ENCODE measurements at regions not wholly inside any gene's neighbourhood (a gene's known extent, or its start where the extent isn't known, plus 50 kb on each side); places are given as distances from the start of the nearest gene placed in this dataset.

DNA sequence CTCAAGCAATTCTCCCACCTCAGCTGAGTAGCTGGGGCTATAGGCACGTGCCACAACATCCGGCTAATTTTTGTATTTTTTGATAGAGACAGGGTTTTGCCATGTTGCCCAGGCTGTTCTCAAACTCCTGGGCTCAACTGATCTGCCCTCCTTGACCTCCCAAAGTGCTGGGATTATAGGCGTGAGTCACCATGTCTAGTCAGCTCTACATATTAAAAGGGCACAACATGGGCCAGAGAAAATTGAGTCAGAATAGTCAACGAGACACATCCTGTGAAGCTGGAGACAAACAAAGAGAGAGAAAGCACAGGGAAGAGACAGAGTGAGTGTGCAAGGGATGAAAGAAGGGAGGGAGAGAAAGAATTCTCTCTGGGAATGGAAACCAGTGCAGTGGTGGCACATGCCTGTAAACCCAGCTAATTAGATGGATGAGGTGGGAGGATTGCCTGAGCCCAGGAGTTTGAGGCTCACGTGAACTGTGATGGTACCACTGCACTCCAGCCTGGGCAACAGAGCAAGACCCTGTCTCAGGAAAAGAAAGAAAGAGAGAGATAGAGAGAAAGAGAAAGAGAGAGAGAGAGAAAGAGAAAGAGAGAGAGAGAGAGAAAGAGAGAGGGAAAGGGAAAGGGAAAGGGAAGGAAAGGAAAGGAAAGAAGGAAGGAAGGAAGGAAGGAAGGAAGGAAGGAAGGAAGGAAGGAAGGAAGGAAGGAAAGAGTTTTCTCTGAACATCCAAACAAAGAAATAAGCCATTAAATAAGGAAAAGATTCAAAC lies 107.2 kb upstream of the SLC25A36 start:
- H3K9me3 Mint-ChIP-seq: no peaks in the 10 kb centered on the region

DNA sequence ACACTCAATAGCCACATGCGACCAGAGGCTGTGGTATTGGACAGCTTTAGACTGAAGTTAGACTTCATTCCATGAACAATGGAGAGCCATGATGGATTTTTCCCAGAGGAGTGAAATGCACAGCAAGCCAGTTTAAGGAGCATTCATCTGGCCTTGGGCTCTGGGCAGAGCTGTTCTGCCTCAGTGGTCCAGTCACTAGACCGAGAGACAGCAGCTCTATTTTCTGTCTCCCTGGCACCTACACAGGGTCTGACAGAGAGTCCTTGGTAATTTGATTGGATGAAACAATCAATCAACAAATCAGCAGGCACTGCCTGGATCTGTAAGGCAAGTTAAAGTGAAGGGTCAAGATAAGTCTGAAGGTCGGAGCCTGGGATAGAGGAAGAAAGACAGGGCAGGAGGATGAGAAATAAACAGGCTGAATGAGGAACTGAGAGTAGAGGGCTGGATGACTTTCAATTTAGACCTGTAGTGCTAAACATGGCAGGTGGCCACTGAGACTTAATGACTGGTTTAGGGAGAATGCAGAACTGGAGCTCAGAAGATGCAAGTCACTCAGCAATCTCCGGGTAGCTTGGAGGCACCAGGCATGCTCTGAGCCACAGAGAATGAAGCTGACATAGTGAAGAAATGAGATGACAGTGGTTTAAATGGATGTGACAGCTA lies 98.5 kb upstream of the SLC25A36 start:
- Mint-ChIP-seq H3K27ac (no peak overlapping the region), H3K4me3 (no peak overlapping the region), H3K9me3 (no peaks in the 10 kb centered on the region), H3K4me1 (ENCODE audit: low read depth) (peaks cover 14% of the 10 kb centered on the region), H3K36me3 (ENCODE audit: low read depth) (no peaks in the 10 kb centered on the region), H3K27me3 (no peaks in the 10 kb centered on the region)
- CTCF ChIA-PET: no interaction called here
- TF ChIP-seq, protein P1, sequence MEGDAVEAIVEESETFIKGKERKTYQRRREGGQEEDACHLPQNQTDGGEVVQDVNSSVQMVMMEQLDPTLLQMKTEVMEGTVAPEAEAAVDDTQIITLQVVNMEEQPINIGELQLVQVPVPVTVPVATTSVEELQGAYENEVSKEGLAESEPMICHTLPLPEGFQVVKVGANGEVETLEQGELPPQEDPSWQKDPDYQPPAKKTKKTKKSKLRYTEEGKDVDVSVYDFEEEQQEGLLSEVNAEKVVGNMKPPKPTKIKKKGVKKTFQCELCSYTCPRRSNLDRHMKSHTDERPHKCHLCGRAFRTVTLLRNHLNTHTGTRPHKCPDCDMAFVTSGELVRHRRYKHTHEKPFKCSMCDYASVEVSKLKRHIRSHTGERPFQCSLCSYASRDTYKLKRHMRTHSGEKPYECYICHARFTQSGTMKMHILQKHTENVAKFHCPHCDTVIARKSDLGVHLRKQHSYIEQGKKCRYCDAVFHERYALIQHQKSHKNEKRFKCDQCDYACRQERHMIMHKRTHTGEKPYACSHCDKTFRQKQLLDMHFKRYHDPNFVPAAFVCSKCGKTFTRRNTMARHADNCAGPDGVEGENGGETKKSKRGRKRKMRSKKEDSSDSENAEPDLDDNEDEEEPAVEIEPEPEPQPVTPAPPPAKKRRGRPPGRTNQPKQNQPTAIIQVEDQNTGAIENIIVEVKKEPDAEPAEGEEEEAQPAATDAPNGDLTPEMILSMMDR (IDR thresholded peaks at IDR 0.05): no peak
- intact Hi-C loops (cut with micrococcal nuclease): no loop called here
- no peak for DNase-seq
- POLR2A ChIA-PET: no interaction called here
- ATAC-seq: no peak

More for the DNA sequence above, 107.2 kb upstream of the SLC25A36 start:
- TF ChIP-seq, protein P1 (IDR thresholded peaks at IDR 0.05): no peak
- ChIA-PET POLR2A (no interaction called here), CTCF (no interaction called here)
- peaks cover 2% of the 10 kb centered on the region for H3K27me3 Mint-ChIP-seq
- H3K4me3 Mint-ChIP-seq: no peak overlapping the region
- DNase-seq (no peak), ATAC-seq (no peak)
- intact Hi-C loops (cut with micrococcal nuclease): no loop called here
- no peaks in the 10 kb centered on the region for H3K36me3 Mint-ChIP-seq (ENCODE audit: low read depth)
- no peak overlapping the region for H3K27ac Mint-ChIP-seq
- H3K4me1 Mint-ChIP-seq (ENCODE audit: low read depth): peaks cover 8% of the 10 kb centered on the region

DNA sequence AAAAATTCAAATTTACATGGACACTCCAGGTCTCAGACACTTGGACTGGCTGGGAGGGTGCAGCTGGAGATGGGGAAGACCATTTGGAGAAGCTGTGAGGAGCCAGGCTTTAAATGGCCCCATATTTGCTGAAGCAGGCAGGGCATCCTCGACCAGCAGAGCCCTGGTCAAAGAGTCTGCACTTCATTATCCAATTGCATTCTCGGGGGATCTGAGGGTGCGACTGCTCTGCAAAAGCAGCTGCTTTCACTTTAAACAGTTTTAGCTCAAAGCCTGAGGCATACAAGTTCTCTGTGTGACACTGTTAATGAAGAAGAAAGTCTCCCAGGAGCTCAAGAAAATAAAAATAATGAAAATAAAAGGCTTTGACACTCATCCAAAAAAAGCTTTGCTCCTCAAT lies 98.0 kb upstream of the SLC25A36 start:
- ChIA-PET POLR2A (no interaction called here), CTCF (no interaction called here)
- Mint-ChIP-seq H3K27me3 (no peaks in the 10 kb centered on the region), H3K4me1 (ENCODE audit: low read depth) (peaks cover 14% of the 10 kb centered on the region), H3K9me3 (no peaks in the 10 kb centered on the region), H3K27ac (no peak overlapping the region), H3K36me3 (ENCODE audit: low read depth) (no peaks in the 10 kb centered on the region), H3K4me3 (no peak overlapping the region)
- no peak for DNase-seq
- ATAC-seq: no peak
- TF ChIP-seq, protein P1 (IDR thresholded peaks at IDR 0.05): no peak
- intact Hi-C loops (cut with micrococcal nuclease): no loop called here

DNA sequence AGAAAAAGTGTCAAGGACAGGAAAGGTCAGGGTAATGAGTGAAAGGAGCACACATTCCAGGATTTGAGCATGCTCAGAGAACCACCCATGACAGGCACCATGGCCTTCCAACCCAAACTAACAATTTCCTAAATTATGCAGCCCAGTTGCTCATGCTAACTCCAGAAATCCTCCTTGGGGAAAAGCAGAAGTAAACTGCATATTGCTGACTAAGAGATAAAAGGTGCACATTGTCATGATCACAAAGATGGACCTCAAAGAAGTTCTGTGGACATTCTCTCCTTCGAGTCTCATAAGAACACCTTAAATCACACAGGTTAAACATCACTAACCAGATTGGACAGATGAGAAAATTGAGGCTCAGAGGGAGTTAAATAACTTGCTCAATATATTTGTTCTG lies 97.6 kb upstream of the SLC25A36 start:
- intact Hi-C loops (cut with micrococcal nuclease): no loop called here
- Mint-ChIP-seq H3K36me3 (ENCODE audit: low read depth) (no peaks in the 10 kb centered on the region), H3K27me3 (no peaks in the 10 kb centered on the region), H3K4me3 (no peak overlapping the region), H3K4me1 (ENCODE audit: low read depth) (peaks cover 14% of the 10 kb centered on the region), H3K27ac (no peak overlapping the region), H3K9me3 (no peaks in the 10 kb centered on the region)
- ChIA-PET POLR2A (no interaction called here), CTCF (no interaction called here)
- DNase-seq (no peak), ATAC-seq (no peak)
- TF ChIP-seq, protein P1 (IDR thresholded peaks at IDR 0.05): no peak

DNA sequence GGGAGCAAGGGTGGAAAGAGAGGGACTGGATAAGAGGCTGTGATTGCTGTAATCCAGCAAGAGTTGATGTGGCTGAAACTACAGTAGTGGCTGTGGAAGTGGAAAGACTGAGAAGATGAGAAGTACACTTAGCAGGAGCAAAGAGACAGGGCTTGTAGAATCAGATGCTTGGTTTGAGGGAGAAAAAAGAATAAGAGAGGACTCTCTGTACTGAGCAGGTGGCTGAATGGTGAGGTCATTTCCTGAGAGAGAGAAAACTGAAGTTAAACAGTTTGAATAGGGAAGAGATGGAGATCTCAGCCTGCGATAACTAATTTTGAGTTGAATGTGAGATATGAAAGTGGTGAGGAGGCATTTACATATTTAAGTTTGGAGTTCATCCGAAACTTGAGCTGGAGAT lies 95.8 kb upstream of the SLC25A36 start:
- no peak for DNase-seq
- no peak for ATAC-seq
- intact Hi-C loops (cut with micrococcal nuclease): no loop called here
- TF ChIP-seq, protein P1 (IDR thresholded peaks at IDR 0.05): no peak
- Mint-ChIP-seq H3K4me1 (ENCODE audit: low read depth) (peaks cover 16% of the 10 kb centered on the region), H3K36me3 (ENCODE audit: low read depth) (no peaks in the 10 kb centered on the region), H3K27me3 (no peaks in the 10 kb centered on the region), H3K27ac (no peak overlapping the region), H3K9me3 (no peaks in the 10 kb centered on the region), H3K4me3 (no peak overlapping the region)
- POLR2A ChIA-PET: no interaction called here
- CTCF ChIA-PET: no interaction called here
